NCI-H510A treated with DMSO at 0.1 percent for 48 hours (cell line): ENCODE measurements at regions not wholly inside any gene's neighbourhood (a gene's known extent, or its start where the extent isn't known, plus 50 kb on each side); places are given as distances from the start of the nearest gene placed in this dataset.
"Not testable (repeated sequence)": the region's sequence is repeated elsewhere in the genome, so short reads cannot be mapped to it uniquely, and the experiment has no call there.

ENCODE experiments used
- DNase-seq: peaks from one replicate; lab custom pipeline; 2025; lab: John Stamatoyannopoulos, UW

DNA sequence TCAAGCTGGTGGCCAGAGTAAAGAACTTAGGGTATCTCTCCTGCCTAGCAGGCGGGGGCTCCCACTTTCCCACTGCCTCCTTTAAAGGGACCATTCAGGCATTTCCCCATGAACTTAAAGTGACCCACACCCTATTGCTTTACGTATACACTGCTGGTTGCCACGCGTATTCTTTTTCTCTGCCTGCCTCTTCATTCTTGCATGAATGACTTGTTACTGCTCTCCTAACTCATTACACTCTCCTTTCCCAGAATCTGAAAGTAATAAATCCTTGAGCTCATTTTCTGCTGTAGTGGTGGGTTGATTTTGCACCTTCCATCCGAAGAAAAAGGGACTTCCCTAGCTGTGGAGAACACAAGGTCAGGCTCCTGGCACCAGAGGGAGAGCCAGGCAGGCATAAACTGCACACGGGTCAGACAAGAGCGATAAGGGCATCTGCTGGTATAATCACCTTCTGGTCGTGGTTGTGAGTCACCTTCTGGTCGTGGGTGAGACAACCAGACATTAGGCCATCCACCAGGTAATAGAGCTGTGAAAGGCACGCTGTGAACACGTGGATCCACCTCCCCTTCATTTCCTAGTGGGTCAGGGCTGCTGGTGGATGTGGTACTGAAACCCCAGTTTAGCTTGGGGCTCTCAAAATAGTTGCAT is 950.3 kb downstream of the SOCS6 start:
- DNase-seq, result no peak

DNA sequence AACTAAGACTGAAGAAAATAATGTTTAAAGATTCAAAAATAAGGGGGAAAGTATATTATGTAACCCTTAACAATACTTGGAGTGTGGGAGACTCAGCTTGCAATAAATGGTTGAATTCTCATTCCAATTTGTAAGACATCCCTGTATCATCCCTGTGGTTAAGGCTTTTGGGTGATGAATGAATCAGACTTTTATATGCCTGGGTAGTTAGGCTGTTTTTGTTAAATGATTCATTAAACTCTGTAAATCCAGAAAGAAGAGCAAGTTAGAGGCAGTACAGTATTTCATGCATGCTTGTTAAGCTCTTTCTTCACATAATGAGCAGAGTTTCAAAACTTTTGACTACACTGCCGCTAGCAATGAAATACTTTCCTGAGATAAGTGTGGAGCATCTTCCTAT is 948.8 kb downstream of the SOCS6 start:
- no peak for DNase-seq

DNA sequence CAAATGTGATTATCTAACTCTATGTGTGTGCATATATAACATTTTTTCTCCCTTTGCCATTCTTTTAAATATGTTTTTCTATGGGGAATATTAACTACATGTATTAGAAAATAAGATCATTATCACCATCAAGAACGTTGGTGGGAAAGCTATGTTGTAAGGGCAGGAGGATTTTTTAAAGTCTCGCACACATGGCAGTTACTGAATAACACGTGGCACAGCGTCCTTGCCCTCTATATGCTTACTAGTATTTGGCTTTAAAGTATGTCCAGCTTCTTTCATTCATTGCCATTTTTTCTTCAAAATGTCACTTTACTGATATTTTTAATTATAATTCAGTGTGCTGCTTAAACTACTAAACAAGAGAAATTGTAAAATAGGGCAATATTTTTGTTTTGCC is 944.3 kb downstream of the SOCS6 start:
- no peak for DNase-seq

DNA sequence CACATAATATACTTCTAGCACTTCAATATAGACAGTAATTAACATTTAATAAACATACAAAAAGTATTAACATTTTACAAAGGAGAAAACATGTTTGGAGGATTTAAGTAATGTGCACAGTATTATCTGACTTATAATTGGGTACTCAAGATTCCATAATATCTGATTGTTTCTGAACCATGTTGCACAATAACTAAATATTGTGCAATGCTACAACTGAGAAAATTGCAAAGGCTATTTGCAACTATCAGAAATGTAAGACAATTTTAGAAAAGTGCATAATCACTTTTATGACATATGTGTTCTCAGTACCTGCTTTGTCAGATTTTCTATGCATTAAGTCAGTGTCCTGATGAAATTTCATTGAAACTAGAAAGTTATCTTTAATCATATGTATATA is 934.6 kb downstream of the SOCS6 start:
- no peak for DNase-seq

DNA sequence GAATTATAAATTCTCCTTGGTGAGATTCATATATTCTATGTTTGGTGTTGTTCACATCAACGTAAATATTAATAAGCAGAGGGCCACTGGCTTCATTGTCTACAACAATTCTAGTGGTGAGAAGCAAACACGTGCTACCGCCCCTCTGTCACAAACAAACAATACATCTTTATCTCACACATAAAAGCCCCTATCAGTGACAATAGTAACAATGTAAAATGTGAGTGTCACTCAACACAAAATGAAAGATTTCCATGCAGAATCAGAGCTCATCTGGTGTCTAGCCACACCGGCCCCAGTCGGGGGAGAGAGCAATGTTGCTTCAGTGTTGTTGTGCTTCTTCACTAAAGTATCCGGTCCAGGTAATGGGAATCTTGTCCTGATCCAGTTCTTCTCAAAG is 932.6 kb downstream of the SOCS6 start:
- no peak for DNase-seq

- DNase-seq, result not testable (repeated sequence)
These were observed 923.9 kb downstream of the SOCS6 start for GRCh38 chr18:71212739-71213138.

DNA sequence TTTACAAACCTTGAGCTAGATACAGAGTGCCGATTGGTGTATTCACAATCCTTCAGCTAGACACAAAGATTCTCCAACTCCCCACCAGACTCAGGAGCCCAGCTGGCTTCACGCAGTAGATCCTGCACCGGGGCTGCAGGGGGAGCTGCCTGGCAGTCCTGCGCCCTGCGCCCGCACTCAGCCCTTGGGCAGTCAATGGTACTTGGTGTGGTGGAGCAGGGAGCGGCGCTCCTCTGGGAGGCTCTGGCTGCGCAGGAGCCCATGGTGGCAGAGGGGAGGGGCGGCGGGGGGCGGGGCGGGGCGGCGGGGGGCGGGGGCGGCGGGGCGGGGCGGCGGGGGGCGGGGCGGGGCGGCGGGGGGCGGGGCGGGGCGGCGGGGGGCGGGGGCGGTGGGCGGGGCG is 923.4 kb downstream of the SOCS6 start:
- DNase-seq, result no peak

DNA sequence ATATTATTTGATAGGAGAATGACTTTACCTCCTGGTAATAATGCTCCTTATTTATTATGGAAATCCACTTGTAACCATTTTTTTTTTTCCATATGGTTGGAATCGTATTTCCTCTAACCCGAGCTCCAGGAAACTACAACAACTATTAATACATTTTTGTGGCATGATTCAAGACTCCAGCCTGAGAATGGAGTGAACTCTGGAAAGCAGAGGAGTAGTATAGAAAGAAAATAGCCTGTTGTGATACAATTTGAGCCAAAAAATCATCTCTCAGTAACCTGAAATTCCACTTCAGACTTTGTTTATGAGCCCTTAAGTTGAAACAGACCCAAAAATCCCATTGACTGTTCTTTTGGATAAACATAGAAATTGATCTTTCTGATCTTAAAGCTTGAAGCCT is 921.1 kb downstream of the SOCS6 start:
- DNase-seq, result no peak

- no peak for DNase-seq
These were observed 905.6 kb downstream of the SOCS6 start for GRCh38 chr18:71194438-71194837.

- DNase-seq, result no peak
These were observed 900.7 kb downstream of the SOCS6 start for GRCh38 chr18:71189581-71189980.

GRCh38 chr18:71168557-71169145 is 879.8 kb downstream of the SOCS6 start:
- no peak for DNase-seq

DNA sequence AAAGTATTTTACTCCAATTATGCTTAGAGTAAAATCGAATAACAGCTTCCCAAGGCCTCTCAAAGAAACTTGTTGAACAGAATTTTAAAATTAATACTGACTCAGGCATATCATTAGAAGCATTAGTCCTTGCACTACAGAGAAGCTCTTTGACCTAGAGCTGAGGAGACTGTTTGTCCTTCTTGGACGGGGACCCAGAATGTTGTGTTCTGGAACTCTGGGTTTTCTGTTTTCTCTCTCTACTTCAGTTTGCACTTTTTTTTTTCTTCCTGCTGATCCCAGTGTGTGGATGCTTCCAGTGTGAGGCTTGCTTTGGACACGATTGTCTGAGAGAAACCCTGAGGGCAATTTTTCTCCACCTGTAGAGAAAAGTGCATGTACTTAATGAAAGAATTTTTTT is 847.6 kb downstream of the SOCS6 start:
- no peak for DNase-seq

GRCh38 chr18:71134122-71134521 is 845.3 kb downstream of the SOCS6 start:
- no peak for DNase-seq

DNA sequence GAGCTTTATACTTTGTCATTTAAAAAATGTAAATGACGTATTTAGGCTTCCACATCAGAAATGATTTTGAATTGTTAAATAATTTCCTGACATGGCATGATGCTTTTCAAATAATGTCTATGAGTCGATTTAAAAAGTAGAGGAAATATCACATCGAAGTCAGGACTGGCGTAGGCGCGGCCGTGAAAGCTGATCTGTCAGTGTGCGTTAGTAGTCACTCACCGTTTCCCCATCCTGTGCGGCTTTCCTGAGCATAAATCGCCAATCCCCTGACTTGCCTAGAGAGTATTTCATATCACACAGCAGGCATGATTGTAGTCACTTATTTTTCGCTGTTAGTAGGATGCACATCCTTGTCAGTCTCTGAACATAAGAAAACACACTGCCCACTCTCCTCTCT is 843.1 kb downstream of the SOCS6 start:
- no peak for DNase-seq

GRCh38 chr18:71130351-71130750 is 841.5 kb downstream of the SOCS6 start:
- DNase-seq, result no peak

- DNase-seq, result no peak
These were observed 836.7 kb downstream of the SOCS6 start for GRCh38 chr18:71125581-71125980.

- no peak for DNase-seq
These were observed 827.7 kb downstream of the SOCS6 start for GRCh38 chr18:71116535-71116934.

DNA sequence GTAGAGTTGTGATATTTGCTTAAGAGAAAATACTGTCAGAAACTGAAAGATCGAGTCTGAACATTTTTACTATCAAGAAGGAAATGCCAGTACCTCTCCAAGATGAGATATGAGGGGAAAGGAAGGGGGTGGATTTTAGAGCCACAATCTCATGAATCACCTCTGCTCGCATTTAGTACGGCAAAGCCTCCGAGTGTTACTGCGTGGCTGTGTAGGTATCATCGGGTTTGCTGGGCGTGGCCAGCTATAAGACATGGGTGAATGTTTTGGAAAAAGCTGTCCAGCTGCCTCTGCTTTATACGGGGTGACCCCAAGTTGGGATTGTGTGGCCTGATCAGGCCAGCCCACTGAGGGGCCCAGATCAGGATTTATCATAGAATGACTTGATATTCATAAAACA is 826.4 kb downstream of the SOCS6 start:
- DNase-seq, result no peak

DNA sequence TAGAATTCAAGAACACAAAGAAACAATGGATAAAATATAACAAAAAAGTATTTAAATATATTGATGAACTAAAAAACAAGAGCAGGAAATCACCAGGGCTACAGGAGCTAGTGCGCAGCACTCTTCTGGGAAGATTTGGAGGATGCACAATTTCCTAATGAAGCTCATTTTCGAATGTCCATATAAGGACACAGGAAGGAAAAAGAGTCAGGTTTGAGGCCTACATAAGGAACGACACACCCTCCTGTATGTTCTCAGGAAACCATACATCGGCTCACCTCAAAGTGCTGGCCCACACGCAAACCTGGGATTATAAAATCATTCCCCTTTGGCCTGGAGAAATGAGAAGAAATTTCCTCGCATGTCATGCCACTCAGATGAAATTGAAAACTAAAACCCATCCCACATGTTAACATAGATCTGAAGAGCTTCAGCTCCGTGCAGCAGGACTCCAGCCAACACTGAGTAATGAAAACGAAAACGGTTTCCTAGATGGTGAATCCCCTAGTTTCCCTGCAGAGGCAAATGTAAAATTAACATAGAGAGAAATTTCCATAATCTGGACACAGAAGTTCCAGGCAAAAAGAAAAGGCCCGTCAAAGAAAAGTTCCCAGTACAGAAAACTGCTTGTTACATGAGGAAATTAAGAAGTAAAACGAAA is 825.8 kb downstream of the SOCS6 start:
- peak; percentile 60 for DNase-seq

DNA sequence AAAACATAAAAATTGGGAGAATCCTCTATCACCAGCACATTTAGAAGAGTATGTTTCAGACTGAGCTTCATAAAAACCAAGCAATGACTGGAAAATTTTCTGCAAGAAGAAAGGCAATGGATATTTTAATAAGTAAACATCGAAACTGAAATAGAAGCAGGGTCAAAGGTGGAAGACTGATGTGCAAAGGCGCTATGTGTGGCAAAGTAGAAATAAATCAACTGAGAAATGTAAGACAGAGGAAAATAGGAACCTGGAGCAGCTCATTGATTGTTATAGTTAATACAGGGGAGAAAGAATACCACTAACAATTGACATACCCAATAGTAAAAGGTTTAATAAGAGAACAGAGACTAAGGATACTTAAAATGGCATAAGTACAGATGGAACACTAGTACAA is 818.4 kb downstream of the SOCS6 start:
- DNase-seq, result no peak

GRCh38 chr18:71106701-71107100 is 817.9 kb downstream of the SOCS6 start:
- DNase-seq, result no peak

- DNase-seq, result no peak
These were observed 817.2 kb downstream of the SOCS6 start for GRCh38 chr18:71105994-71106546.

DNA sequence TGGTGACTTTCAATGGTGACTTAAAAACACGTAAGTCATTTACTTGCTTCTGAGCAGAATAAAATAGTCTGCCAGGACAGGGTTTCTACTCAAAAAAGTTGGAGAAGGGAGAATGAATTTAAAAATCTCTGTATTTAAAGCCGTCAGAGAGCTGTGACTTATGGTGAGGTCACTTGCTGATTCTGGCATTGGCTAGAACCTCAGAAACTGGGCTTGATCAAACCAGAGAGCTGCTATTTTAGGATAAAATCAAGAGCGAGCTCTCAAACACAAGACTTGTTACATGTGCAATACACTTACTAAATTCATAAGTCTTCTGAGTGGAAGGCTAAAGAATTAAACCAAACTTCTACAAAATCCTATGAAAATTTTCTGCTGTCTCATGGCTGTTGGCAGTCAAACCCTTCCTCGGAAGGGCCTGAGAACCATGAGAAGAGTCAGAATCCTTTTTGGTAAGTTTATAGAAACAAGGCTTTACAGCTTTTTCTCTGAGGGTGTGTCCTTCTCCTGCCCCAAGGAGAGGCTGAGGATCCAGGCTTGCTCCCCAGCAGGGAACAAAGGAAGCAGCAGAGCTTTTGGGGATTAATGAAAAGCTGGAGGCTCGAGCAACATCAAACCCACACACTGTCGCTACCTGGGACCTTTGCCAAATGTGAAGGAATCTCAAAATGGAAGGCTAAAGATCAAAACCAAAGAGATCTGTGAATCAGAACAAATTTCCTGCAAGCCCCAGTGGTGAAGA is 816.4 kb downstream of the SOCS6 start:
- DNase-seq, result no peak
